ENCODE measurements at regions not wholly inside any gene's neighbourhood (a gene's known extent, or its start where the extent isn't known, plus 50 kb on each side); places are given as distances from the start of the nearest gene placed in this dataset.

GRCh38 chr9:135242406-135242805, 154.9 kb downstream of the OLFM1 start:
- TF ChIP-seq CTCF (IDR thresholded peaks at IDR 0.05) (no peak), POLR2A (IDR thresholded peaks at IDR 0.05) (no peak)

Measured in breast epithelium (tissue), 3 donors.